ENCODE measurements at regions not wholly inside any gene's neighbourhood (a gene's known extent, or its start where the extent isn't known, plus 50 kb on each side); places are given as distances from the start of the nearest gene placed in this dataset.

DNA sequence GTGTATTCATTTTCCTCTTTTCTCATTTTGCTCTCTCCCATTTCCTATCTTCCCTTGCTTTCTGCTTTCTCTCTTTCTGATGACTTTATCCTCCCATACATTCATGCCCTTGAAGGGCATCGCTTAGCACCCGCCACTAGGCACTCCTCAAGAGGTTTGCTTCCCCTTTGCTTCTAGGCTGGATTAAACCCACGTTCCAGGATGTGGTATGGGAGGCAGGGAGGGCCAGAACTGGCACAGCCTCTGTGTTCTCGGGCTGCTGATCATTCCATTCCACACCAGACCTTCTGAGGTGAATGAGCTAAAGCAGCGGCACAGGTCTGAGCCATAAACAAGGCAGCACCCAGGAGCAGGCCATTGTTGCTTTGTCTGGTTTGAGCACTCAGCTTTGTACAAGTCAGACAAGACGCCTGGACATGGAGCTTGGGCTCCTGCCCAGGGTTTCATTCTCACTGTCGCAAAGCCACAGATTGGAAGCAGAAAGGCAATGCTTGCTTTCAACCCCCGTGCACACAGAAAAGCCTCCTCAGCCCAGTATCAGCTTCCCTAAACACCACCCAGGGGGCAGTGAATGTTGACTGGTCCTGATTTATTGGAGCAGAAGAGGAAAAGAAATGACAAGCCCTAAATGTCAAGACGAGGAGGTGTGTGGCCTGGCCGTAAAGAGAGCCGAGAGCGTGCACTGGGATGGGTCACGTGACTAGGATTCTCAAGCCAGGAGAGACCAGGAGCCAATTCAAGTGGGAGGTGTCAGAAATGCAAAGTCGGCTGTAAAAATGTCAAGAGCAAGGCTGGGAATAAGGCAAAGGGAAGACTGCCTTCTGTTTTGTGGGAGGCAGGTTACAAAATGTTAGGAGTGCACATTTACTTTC, 218.0 kb upstream of the SERP2 start:
- ATAC-seq (no peak), DNase-seq (no peak)
- no peak overlapping the region for H3K27ac Mint-ChIP-seq
- no peak overlapping the region for H3K4me3 Mint-ChIP-seq
- H3K9me3 Mint-ChIP-seq, result no peaks in the 10 kb centered on the region
- no peaks in the 10 kb centered on the region for H3K27me3 Mint-ChIP-seq
- H3K36me3 Mint-ChIP-seq (ENCODE audit: low read depth), result no peaks in the 10 kb centered on the region
- no peaks in the 10 kb centered on the region for H3K4me1 Mint-ChIP-seq

DNA sequence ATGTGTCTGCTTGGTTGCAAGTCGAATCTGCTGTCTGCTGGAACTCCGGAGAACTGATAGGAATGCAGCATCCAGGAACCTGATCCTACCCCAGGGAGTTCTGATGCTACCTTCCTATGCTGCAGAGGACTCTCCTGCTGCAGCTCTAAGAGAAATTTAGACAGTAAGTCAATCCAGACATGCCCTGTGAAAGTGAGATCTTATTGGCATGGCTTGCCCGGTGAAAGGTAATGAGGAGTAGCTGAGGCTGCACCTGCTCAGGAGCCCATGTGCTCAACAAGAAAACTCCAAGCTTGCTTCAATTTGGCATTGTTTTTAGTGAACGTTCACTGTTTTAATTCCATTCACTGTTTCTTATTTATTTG, 217.3 kb upstream of the SERP2 start:
- ATAC-seq, result no peak
- H3K27ac Mint-ChIP-seq, result no peak overlapping the region
- no peaks in the 10 kb centered on the region for H3K9me3 Mint-ChIP-seq
- no peaks in the 10 kb centered on the region for H3K27me3 Mint-ChIP-seq
- no peaks in the 10 kb centered on the region for H3K4me1 Mint-ChIP-seq
- no peak for DNase-seq
- H3K36me3 Mint-ChIP-seq (ENCODE audit: low read depth), result no peaks in the 10 kb centered on the region
- H3K4me3 Mint-ChIP-seq, result no peak overlapping the region

DNA sequence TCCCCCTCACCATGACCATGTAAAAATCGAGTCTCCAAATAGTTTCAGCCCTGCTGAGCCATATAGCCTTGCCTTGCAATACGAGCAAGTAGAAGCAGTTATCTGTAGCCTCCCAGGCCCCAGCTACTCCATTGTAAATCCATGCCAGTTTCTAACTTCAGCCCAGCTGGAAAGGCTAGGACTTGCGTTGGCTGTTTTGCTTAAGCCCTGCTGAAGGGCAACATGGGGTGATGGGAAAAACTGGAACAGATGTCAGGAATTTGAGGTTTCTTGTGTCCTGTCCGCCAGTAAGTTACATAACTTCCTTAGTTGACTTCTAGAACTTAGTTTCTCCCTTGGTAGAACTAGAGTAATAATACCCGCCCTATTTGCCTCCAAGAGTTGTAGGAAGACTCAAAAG, 216.0 kb upstream of the SERP2 start:
- no peak overlapping the region for H3K4me3 Mint-ChIP-seq
- H3K27me3 Mint-ChIP-seq, result no peaks in the 10 kb centered on the region
- H3K9me3 Mint-ChIP-seq, result no peaks in the 10 kb centered on the region
- no peaks in the 10 kb centered on the region for H3K4me1 Mint-ChIP-seq
- ATAC-seq, result no peak
- H3K36me3 Mint-ChIP-seq (ENCODE audit: low read depth), result no peaks in the 10 kb centered on the region
- no peak for DNase-seq
- H3K27ac Mint-ChIP-seq, result no peak overlapping the region

DNA sequence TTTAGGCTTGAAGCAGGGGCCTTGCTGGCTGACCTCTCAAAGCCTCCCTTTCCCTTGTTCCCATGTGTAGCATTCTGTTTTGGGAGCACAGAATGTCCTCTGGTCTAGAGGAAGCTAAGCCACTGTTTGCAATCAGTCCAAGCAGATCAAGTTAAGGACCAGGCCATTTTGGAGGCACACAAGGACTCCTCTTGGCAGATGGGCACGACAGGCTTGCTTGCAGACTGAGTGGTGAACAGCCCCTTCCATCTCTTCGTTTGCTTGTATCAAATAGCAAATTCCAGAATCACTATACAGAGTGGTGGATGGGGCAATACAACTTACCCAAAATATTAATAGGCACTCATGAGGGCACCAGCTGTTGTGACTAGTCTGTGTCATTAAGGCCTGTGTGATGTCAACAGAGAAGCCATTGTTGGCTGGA, 215.5 kb upstream of the SERP2 start:
- no peak for ATAC-seq
- Mint-ChIP-seq H3K27me3 (no peaks in the 10 kb centered on the region), H3K27ac (no peak overlapping the region), H3K36me3 (ENCODE audit: low read depth) (no peaks in the 10 kb centered on the region), H3K4me3 (no peak overlapping the region), H3K4me1 (no peaks in the 10 kb centered on the region), H3K9me3 (no peaks in the 10 kb centered on the region)
- DNase-seq, result no peak

DNA sequence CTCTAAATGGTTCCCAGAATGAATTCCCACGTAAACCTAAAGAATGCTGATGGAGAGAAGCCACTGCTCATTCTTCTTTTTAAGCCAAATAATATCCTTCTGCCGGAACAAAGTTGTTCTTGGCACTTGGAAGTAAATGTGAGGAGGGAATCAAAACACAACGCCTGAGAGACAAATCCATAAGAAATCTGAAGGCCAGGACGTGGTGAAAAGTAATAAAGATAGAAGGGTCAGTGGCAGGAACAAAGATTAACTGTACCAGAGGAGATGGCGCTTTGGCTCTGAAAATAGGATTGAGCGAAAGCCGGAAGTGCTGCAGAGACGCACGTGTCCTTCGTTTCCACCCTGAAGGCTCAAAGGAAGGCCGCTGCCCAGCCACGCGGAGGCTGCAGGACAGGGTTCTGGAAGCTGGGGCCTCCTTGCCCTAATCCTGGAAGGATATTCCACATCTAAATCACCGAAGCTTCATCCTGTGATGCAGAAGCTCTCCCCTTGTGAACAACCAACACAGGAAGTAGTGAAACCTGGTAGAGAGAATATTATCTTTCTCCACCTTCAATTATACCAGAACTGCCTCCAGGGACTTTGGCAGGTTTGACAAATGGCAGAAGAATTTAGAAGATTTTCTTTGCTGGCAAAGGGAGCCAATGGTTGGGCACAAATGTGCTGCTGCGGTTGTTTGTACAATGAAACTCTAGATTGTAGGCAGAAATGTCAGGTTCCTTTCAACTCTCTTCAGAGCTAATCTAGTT, 214.6 kb upstream of the SERP2 start:
- H3K36me3 Mint-ChIP-seq (ENCODE audit: low read depth), result no peaks in the 10 kb centered on the region
- no peak for DNase-seq
- ATAC-seq, result no peak
- H3K4me3 Mint-ChIP-seq, result no peak overlapping the region
- H3K9me3 Mint-ChIP-seq, result no peaks in the 10 kb centered on the region
- no peaks in the 10 kb centered on the region for H3K27me3 Mint-ChIP-seq
- H3K27ac Mint-ChIP-seq, result no peak overlapping the region
- no peaks in the 10 kb centered on the region for H3K4me1 Mint-ChIP-seq

DNA sequence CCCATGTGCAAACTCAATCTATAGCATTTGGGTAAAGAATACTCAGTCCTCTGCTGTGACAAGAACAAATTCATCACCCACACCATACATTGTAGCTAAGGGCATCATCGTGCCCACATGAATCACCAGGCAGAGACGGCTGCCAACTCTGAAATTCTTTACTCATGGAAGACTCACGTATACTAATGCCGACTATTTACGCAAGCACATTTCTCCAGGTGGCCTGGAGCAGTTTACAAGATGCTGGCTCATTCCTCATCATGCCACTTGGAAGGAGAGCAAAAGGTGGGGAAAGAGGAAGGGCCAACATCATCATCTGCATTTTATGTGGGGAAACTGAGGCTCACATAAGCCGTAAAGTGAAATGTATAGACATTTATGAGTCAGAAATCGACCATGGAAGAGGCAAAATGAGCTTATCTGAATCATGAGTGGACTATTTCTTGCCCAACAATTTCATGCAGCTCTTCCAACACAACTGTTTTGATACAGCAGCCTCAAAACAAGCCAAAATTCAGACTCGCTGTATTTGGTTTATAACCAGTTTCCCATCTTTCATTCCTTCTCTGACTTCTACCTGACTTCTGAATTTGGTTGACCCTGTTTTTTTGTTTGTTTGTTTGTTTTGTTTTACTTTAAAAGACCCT, 213.9 kb upstream of the SERP2 start:
- DNase-seq (no peak), ATAC-seq (no peak)
- no peak overlapping the region for H3K27ac Mint-ChIP-seq
- H3K4me3 Mint-ChIP-seq, result no peak overlapping the region
- H3K9me3 Mint-ChIP-seq, result no peaks in the 10 kb centered on the region
- no peaks in the 10 kb centered on the region for H3K27me3 Mint-ChIP-seq
- H3K4me1 Mint-ChIP-seq, result no peaks in the 10 kb centered on the region
- H3K36me3 Mint-ChIP-seq (ENCODE audit: low read depth), result no peaks in the 10 kb centered on the region

DNA sequence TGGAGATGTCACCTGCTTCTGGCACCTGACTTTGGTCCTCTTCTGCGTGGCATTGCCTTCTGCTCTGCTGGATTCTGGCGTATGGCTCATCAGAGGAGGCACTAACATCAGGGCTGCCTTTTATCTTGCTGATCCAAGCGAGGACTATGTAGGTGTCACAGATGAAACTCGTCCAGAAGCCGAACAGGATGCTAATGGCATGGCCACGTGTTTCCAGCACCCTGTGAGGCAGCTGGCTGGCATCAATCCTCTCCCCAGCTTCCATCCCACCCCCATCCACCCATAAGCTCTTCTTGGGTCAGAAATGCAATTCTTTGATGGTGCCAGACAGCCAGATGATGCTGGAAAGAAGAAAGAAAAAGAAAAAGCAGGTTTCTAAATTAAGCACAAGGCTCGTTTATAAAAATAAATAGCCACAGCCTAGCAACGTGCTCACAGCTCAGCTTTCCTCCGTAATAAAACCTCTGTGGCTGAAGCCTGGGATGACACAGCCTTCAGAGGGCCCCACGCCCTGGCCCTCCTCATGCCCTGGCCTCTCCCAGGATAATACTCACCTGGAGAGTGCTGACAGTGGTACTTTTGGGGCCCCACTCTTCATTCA, 212.9 kb upstream of the SERP2 start:
- Mint-ChIP-seq H3K27ac (no peak overlapping the region), H3K36me3 (ENCODE audit: low read depth) (no peaks in the 10 kb centered on the region), H3K9me3 (no peaks in the 10 kb centered on the region), H3K4me1 (no peaks in the 10 kb centered on the region), H3K4me3 (no peak overlapping the region), H3K27me3 (no peaks in the 10 kb centered on the region)
- DNase-seq (no peak), ATAC-seq (no peak)

DNA sequence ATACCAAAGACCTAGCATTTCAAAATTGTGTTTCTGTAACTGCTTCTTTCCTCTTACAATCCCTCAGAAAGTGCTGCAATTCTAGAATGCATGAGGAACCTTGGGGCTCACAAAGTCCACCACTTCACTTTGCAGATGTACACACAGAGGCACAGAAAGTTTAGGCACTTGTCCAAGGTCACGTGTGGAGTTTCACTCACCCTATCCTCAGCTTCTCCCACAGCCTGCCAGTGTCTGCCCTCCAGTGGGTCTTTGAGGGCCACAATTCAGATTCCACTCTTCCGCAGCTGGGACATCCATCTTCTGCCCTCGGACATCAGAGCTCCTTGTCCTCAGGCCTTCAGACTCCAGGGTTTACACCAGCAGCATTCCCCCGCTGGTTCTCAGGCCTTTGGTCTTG, 210.5 kb upstream of the SERP2 start:
- Mint-ChIP-seq H3K27ac (no peak overlapping the region), H3K36me3 (ENCODE audit: low read depth) (no peaks in the 10 kb centered on the region), H3K4me1 (no peaks in the 10 kb centered on the region), H3K9me3 (no peaks in the 10 kb centered on the region), H3K4me3 (no peak overlapping the region), H3K27me3 (no peaks in the 10 kb centered on the region)
- DNase-seq (no peak), ATAC-seq (no peak)

DNA sequence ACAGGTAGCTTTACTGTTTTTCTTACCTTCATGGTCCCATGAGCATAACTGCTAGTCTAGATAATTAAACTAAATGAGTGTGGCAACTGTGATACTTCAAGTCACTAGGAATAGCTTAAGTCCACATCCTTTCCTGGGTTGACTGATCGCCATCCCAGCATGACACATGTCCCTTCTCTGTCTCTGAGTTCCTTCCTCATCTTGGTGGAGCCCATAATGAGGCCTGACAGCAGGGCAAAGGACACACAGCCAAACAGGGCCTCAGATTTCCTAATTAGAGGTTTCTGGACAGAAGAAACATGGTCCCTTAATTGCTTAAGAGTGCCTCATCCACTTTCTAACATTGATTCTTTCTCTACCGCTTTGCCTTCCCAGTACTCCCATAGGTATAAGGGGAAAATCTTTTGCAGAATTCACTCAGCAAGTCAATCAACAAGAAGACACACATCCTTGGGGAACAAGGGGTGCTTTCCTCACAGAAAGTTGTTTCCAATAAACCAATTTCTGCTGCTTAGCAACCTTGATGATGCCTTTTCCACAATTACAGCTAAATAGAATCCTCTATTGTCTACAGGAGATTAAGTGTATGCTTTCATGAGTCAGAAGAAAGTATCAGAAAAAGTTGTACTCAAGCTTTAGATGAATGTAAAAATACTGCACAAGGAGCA, 208.3 kb upstream of the SERP2 start:
- Mint-ChIP-seq H3K27me3 (no peaks in the 10 kb centered on the region), H3K36me3 (ENCODE audit: low read depth) (no peaks in the 10 kb centered on the region)

DNA sequence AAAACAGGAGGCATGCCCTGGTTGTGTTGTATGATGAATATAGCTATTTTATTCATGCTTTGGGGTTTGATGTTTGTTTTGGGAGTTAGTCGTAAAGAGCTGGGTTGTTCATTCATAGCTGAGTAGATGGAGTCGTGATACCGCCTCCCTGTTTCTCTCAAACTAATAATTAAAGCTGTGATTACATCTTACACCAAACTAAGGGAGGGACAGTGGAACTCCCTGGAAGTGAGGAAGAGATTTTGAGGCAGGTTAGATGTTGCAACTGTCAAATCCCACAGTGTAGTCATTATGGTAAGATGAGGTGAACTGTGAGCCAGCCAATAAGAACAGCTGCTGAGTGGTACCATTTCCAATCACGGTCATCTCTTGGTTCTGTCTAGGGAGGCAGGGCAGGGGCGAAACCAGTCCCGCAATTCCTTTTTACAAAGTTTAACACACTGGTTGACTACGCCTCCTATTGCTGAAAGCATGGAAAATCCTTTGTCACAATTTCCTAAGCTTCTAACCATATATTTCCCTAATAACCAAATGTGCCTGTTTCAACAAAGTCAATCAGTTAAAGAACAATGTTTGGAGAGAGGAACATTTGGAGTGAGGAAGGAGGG, 207.6 kb upstream of the SERP2 start:
- Mint-ChIP-seq H3K36me3 (ENCODE audit: low read depth) (no peaks in the 10 kb centered on the region), H3K27me3 (no peaks in the 10 kb centered on the region), H3K4me3 (no peak overlapping the region), H3K27ac (no peak overlapping the region), H3K4me1 (no peaks in the 10 kb centered on the region), H3K9me3 (no peaks in the 10 kb centered on the region)
- ATAC-seq, result no peak
- no peak for DNase-seq

More for the DNA sequence above, 208.3 kb upstream of the SERP2 start:
- Mint-ChIP-seq H3K4me1 (no peaks in the 10 kb centered on the region), H3K27ac (no peak overlapping the region), H3K4me3 (no peak overlapping the region), H3K9me3 (no peaks in the 10 kb centered on the region)
- ATAC-seq (no peak), DNase-seq (no peak)

DNA sequence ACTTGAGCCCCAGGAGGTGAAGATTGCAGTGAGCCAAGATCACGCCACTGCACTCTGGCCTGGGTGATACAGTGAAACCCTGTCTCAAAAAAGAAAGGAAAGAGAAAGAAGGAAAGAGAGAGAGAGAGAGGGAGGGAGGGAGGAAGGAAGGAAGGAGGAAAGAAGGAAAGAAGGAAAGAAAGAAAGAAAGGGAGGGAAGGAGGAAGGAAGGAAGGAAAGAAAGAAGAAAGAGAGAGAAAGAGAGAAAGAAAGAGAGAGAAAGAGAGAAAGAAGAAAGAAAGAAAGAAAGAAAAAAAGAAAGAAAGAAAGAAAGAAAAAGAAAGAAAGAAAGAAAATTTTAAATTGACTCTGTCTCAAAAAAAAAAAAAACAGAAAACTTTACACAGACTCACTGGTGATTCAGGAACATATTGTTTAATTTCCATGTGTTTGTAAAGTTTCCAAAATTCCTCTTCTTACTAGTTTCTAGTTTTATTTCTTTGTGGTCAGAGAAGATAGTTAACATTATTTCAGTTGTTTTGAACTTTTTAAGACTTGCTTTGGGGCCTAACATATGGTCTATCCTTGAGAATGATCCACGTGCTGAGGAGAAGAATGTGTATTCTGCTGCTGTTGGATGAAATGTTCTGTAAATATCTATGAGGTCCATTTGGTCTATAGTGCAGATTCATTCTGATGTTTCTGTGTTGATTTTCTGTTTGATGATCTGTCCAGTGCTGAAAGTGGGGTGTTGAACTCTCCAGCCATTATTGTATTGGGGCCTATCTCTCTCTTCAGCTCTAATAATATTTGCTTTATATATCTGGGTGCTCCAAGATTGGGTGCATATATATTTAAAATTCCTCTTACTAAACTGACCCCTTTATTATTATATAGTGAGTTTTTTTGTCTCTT, 204.4 kb upstream of the SERP2 start:
- Mint-ChIP-seq H3K4me3 (no peak overlapping the region), H3K9me3 (no peaks in the 10 kb centered on the region), H3K4me1 (no peaks in the 10 kb centered on the region), H3K36me3 (ENCODE audit: low read depth) (no peaks in the 10 kb centered on the region), H3K27me3 (no peaks in the 10 kb centered on the region), H3K27ac (no peak overlapping the region)
- DNase-seq, result no peak
- ATAC-seq, result no peak

DNA sequence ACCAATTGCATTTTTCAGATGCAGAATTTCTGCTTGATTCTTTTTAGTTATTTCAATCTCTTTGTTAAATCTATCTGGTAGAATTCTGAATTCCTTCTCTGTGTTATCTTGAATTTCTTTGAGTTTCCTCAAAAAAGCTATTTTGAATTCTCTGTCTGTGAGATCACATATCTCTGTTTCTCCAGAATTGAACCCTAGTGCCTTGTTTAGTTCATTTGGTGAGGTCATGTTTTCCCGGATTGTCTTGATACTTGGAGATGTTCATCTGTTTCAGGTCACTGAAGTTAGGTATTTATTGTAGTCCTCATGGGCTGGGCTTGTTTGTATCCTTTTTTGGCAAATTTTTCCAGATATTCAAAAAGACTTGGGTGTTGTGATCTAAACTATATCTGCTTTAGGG, 202.9 kb upstream of the SERP2 start:
- no peaks in the 10 kb centered on the region for H3K36me3 Mint-ChIP-seq (ENCODE audit: low read depth)
- H3K4me3 Mint-ChIP-seq, result no peak overlapping the region
- no peaks in the 10 kb centered on the region for H3K9me3 Mint-ChIP-seq
- ATAC-seq (no peak), DNase-seq (no peak)
- no peaks in the 10 kb centered on the region for H3K4me1 Mint-ChIP-seq
- no peaks in the 10 kb centered on the region for H3K27me3 Mint-ChIP-seq
- no peak overlapping the region for H3K27ac Mint-ChIP-seq

DNA sequence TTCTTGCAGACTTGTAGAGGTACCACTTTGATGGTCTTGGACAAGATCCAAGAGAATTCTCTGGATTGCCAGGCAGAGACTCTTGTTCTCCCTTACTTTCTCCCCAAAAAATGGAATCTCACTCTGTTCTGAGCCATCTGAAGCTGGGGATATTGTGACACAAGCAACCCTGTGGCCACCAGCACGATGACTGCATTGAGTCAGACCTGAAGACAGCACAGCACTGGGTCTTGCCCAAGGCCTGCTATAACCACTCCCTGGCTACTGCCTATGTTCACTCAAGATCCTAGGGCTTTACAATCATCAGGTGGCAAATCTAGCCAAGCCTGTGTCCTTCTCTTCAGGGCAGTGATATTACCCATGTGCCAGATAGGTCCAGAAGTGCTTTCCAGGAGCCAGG, 202.5 kb upstream of the SERP2 start:
- DNase-seq (no peak), ATAC-seq (no peak)
- Mint-ChIP-seq H3K9me3 (no peaks in the 10 kb centered on the region), H3K27ac (no peak overlapping the region), H3K27me3 (no peaks in the 10 kb centered on the region), H3K4me3 (no peak overlapping the region), H3K4me1 (no peaks in the 10 kb centered on the region), H3K36me3 (ENCODE audit: low read depth) (no peaks in the 10 kb centered on the region)

Data from activated naive CD8-positive, alpha-beta T cell treated with anti-CD3 and anti-CD28 coated beads, Interleukin-2, amount 50 U/mL, for 24 hours (primary cell).